Thyroid gland (tissue), 4 donors: ENCODE measurements at regions not wholly inside any gene's neighbourhood (a gene's known extent, or its start where the extent isn't known, plus 50 kb on each side); places are given as distances from the start of the nearest gene placed in this dataset.

Source experiments
- DNase-seq, 2 donors: peaks; one replicate each; pipeline ENCODE4 v3.0.0-alpha.2; 2019
- H3K27ac ChIP-seq, 3 donors: fragments of 200-600 bp; sonication (generic); 1 replicate in 2 of 3; 2 replicates in 1 of 3; pipeline ENCODE4 v1.5.1; 2016 to 2019; ENCODE audit warnings: mild to moderate bottlenecking in 1 of 3, moderate library complexity in 1 of 3
- H3K27me3 ChIP-seq: fragments of 200-600 bp; sonication (generic); one replicate; pipeline ENCODE4 v1.5.1; 2019
- H3K36me3 ChIP-seq, 2 donors: fragments of 200-600 bp; sonication (generic); one replicate each; pipeline ENCODE4 v1.5.1; 2016 to 2019
- H3K4me1 ChIP-seq, 2 donors: fragments of 200-600 bp; sonication (generic); one replicate each; pipeline ENCODE4 v1.5.1; 2017 to 2019
- H3K4me3 ChIP-seq, 3 donors: fragments of 200-600 bp; sonication (generic); replicated peaks in 1 of 3; 1 replicate in 2 of 3; 2 replicates in 1 of 3; pipeline ENCODE4 v1.5.1; 2016; ENCODE audit warnings: mild to moderate bottlenecking in 1 of 3
- H3K9me3 ChIP-seq: fragments of 200-600 bp; sonication (generic); one replicate; pipeline ENCODE4 v1.5.1; 2017
- POLR2A ChIP-seq, 2 donors: fragments of 450-650 bp; IDR thresholded peaks; one replicate each; pipeline ENCODE4 v1.6.1; 2017; ENCODE audit warnings: antibody characterized with exemption in 2 of 2, mild to moderate bottlenecking in 2 of 2, moderate library complexity in 1 of 2
- WGBS, 2 donors: methylation state at CpG; one replicate each; pipeline ENCODE4 v1.1.5; 2017; 5-methylcytosine and 5-hydroxymethylcytosine counted together
- intact Hi-C: fragments of 100-400 bp; cut with DNase I; formaldehyde crosslinking; loops from one replicate; pipeline ENCODE4 v1.15.1; 2023
- TF ChIP-seq, protein P1 (sequence below), 6 experiments: fragments of 200-600 bp in 3 of 6; fragments of 450-650 bp in 3 of 6; sonication (generic) in 3 of 6; IDR thresholded peaks; one replicate each; pipeline ENCODE4 v1.5.1; 2016 to 2019; ENCODE audit warnings: antibody characterized with exemption in 6 of 6, mild to moderate bottlenecking in 2 of 6, inconsistent platforms in 1 of 6, moderate library complexity in 1 of 6

DNA sequence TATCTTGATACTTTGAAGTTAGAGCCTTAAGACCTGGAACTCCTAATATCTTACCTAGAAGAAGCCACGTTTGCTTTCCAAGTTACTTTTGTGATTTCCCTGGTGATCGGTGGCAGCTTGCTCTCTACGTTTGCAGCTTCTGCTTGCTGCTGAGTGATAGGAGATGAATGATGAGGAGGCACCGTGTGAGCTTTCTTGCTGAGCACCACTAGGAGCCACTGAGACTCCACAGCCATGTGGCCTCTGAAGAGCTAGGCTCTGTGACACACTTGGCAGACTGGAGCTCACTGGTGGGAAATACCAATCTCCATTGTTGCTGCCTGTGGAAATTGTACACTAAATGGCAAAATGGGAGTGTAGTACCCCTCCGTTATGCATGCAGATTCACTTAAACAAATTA, 161.8 kb downstream of the IBTK start:
- Histone ChIP-seq H3K9me3 (no peaks in the 10 kb centered on the region), H3K4me1 (no peaks in the 10 kb centered on the region), H3K27me3 (no peaks in the 10 kb centered on the region), H3K27ac (no peak overlapping the region), H3K36me3 (no peaks in the 10 kb centered on the region), H3K4me3 (no peak overlapping the region)
- WGBS, 2 donors = 57 to 59% methylated on average over 5 of the region's 5 CpGs
- DNase-seq = no peak
- TF ChIP-seq POLR2A (IDR thresholded peaks at IDR 0.05) = no peak
- TF ChIP-seq, protein P1, sequence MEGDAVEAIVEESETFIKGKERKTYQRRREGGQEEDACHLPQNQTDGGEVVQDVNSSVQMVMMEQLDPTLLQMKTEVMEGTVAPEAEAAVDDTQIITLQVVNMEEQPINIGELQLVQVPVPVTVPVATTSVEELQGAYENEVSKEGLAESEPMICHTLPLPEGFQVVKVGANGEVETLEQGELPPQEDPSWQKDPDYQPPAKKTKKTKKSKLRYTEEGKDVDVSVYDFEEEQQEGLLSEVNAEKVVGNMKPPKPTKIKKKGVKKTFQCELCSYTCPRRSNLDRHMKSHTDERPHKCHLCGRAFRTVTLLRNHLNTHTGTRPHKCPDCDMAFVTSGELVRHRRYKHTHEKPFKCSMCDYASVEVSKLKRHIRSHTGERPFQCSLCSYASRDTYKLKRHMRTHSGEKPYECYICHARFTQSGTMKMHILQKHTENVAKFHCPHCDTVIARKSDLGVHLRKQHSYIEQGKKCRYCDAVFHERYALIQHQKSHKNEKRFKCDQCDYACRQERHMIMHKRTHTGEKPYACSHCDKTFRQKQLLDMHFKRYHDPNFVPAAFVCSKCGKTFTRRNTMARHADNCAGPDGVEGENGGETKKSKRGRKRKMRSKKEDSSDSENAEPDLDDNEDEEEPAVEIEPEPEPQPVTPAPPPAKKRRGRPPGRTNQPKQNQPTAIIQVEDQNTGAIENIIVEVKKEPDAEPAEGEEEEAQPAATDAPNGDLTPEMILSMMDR (IDR thresholded peaks at IDR 0.05) = no peak
- intact Hi-C loops = no loop called here

DNA sequence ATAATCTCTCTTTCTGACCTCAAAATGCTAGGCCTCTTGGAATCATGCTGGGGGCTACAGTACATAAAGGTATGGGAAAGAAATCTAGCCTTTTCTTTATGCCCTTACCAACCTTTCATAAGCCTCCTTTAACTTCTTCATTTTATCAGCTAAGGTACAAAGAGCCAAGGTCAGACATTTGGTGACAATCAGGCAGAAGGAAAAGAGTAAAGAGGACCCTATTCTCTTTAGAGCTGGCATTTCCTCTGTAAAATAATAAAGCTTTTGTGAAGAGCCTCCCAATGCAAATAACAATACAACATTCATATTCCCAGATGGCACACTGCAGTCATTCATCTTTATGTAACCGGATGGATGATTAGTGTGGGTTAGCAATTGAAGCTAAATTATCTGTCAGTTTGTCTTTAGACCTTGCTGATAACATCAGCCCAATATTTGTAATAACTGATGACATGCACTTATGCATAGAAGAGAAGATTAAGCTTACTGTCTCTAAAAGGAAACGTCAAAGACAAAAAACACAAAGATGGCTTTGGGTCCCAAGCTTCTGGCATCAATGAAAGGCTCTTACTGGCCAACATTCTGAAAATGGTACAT, 163.1 kb downstream of the IBTK start:
- Histone ChIP-seq H3K9me3 (no peaks in the 10 kb centered on the region), H3K4me1 (no peaks in the 10 kb centered on the region), H3K4me3 (no peak overlapping the region), H3K36me3 (no peaks in the 10 kb centered on the region), H3K27ac (no peak overlapping the region), H3K27me3 (no peaks in the 10 kb centered on the region)
- no peak for TF ChIP-seq POLR2A (IDR thresholded peaks at IDR 0.05)
- TF ChIP-seq, protein P1 (IDR thresholded peaks at IDR 0.05) = no peak
- no peak for DNase-seq
- intact Hi-C loops = no loop called here
- 71 to 77% methylated on average over 2 of the region's 2 CpGs for WGBS, 2 donors

DNA sequence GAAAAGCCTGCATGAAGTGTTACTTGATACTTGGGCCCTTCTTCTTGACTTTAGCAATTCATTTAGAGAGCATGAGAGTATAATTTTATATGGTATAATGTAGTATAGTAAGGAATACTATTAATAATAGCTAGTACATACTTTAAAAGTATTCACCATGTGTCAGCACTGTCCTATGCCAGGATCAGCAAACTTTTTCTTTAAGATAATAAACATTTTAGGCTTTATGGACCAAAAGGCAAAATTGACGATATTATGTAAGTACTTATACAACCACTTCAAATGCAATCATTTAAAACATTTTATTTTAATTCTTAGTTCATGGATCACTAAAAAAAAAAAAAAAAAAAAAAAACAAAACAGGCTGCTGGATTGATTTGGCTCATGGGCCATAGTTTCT, 163.9 kb downstream of the IBTK start:
- TF ChIP-seq, protein P1 (IDR thresholded peaks at IDR 0.05) = no peak
- TF ChIP-seq POLR2A (IDR thresholded peaks at IDR 0.05) = no peak
- WGBS, 2 donors = 91 to 92% methylated on average over 1 of the region's 1 CpG
- no peak for DNase-seq
- intact Hi-C loops = no loop called here
- Histone ChIP-seq H3K4me3 (no peak overlapping the region), H3K36me3 (no peaks in the 10 kb centered on the region), H3K27ac (no peak overlapping the region), H3K9me3 (no peaks in the 10 kb centered on the region), H3K27me3 (no peaks in the 10 kb centered on the region), H3K4me1 (no peaks in the 10 kb centered on the region)

DNA sequence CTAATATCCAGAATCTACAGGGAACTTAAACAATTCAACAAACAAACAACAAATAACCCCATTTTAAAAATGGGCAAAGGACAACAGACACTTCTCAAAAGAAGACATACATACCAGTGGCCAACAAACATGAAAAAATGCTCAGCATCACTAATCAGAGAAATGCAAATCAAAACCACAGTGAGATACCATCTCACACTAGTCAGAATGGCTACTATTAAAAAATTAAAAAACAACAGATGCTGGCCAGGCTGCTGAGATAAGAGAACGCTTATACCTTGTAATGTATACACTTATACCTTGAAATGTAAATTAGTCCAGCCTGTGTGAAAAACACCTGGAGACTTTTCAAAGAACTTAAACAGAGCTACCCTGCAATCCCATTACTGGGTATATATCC, 166.8 kb downstream of the IBTK start:
- WGBS, 2 donors = 93 to 94% methylated on average over 1 of the region's 1 CpG
- Histone ChIP-seq H3K4me3 (no peak overlapping the region), H3K4me1 (no peaks in the 10 kb centered on the region), H3K27me3 (no peaks in the 10 kb centered on the region), H3K36me3 (no peaks in the 10 kb centered on the region), H3K9me3 (no peaks in the 10 kb centered on the region), H3K27ac (no peak overlapping the region)
- DNase-seq = no peak
- TF ChIP-seq POLR2A (IDR thresholded peaks at IDR 0.05) = no peak
- TF ChIP-seq, protein P1 (IDR thresholded peaks at IDR 0.05) = no peak
- intact Hi-C loops = no loop called here

DNA sequence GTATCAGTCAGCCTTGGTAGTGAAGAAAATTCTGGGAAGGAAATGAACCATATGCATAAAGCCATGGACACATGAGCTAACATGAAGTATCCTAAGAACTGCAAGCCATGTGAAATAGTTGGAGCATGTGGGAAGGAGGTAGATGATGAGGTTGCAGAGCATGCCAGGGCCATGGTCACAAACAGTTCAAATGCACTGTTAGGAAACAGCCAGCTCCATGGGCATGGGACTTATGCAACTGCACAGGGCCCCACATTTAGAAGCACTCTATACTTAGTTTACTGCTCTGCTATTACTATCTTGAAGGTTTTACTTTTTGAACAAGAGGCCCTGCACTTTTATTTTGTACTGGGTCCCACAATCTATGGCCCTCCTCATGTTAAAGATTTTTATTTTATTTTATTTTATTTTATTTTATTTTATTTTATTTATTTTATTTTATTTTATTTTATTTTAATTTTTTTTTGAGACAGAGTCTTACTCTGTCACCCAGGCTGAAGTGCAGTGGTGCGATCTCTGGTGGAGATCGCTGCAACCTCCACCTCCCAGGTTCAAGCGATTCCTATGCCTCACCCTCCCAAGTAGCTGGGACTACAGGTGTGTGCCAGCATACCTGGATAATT, 169.1 kb downstream of the IBTK start:
- DNase-seq = no peak
- no peaks in the 10 kb centered on the region for H3K27me3 ChIP-seq
- no peak overlapping the region for H3K27ac ChIP-seq
- H3K36me3 ChIP-seq = no peaks in the 10 kb centered on the region
- no peak overlapping the region for H3K4me3 ChIP-seq
- TF ChIP-seq POLR2A (IDR thresholded peaks at IDR 0.05) = no peak
- TF ChIP-seq, protein P1 (IDR thresholded peaks at IDR 0.05) = no peak
- no peaks in the 10 kb centered on the region for H3K4me1 ChIP-seq
- H3K9me3 ChIP-seq = no peaks in the 10 kb centered on the region
- intact Hi-C loops = no loop called here
- WGBS, 2 donors = 96 to 98% methylated on average over 3 of the region's 3 CpGs
